ENCODE measurements at regions not wholly inside any gene's neighbourhood (a gene's known extent, or its start where the extent isn't known, plus 50 kb on each side); places are given as distances from the start of the nearest gene placed in this dataset.
"Not testable (repeated sequence)": the region's sequence is repeated elsewhere in the genome, so short reads cannot be mapped to it uniquely, and the experiment has no call there.

GRCh38 chr5:99034336-99034735 lies 105.5 kb upstream of the CHD1 start:
- DNase-seq, result peak; percentile 9

- no peak for DNase-seq
These were observed 104.5 kb upstream of the CHD1 start for GRCh38 chr5:99033014-99033900.

- no peak for DNase-seq
These were observed 103.6 kb upstream of the CHD1 start for GRCh38 chr5:99032234-99033013.

GRCh38 chr5:99030906-99031440 lies 102.2 kb upstream of the CHD1 start:
- DNase-seq, result no peak

GRCh38 chr5:99029172-99029571 lies 100.4 kb upstream of the CHD1 start:
- DNase-seq, result no peak

- DNase-seq, result not testable (repeated sequence)
These were observed 99.4 kb upstream of the CHD1 start for GRCh38 chr5:99028170-99028569.

- DNase-seq, result no peak
These were observed 96.7 kb upstream of the CHD1 start for GRCh38 chr5:99025298-99026045.

- DNase-seq, result no peak
These were observed 94.5 kb upstream of the CHD1 start for GRCh38 chr5:99023330-99023729.

- DNase-seq, result no peak
These were observed 93.4 kb upstream of the CHD1 start for GRCh38 chr5:99022250-99022649.

GRCh38 chr5:99020698-99021048 lies 91.9 kb upstream of the CHD1 start:
- DNase-seq, result no peak

GRCh38 chr5:99019812-99020697 lies 91.2 kb upstream of the CHD1 start:
- peak; percentile 58 for DNase-seq

- DNase-seq, result no peak
These were observed 90.4 kb upstream of the CHD1 start for GRCh38 chr5:99019254-99019653.

GRCh38 chr5:99010294-99010693 lies 81.5 kb upstream of the CHD1 start:
- no peak for DNase-seq

GRCh38 chr5:99008009-99008408 lies 79.2 kb upstream of the CHD1 start:
- not testable (repeated sequence) for DNase-seq

- DNase-seq, result no peak
These were observed 76.7 kb upstream of the CHD1 start for GRCh38 chr5:99005506-99005905.

GRCh38 chr5:99004960-99005359 lies 76.2 kb upstream of the CHD1 start:
- DNase-seq, result no peak

- no peak for DNase-seq
These were observed 72.1 kb upstream of the CHD1 start for GRCh38 chr5:99000876-99001275.

- no peak for DNase-seq
These were observed 71.4 kb upstream of the CHD1 start for GRCh38 chr5:99000221-99000620.

GRCh38 chr5:98999631-99000030 lies 70.8 kb upstream of the CHD1 start:
- DNase-seq, result no peak

- DNase-seq, result no peak
These were observed 68.2 kb upstream of the CHD1 start for GRCh38 chr5:98997000-98997399.

GRCh38 chr5:98994611-98995010 lies 65.8 kb upstream of the CHD1 start:
- DNase-seq, result no peak

GRCh38 chr5:98993512-98993911 lies 64.7 kb upstream of the CHD1 start:
- DNase-seq, result no peak

Measured in NCI-H2029 (cell line).